ENCODE measurements at regions not wholly inside any gene's neighbourhood (a gene's known extent, or its start where the extent isn't known, plus 50 kb on each side); places are given as distances from the start of the nearest gene placed in this dataset.

- no peak for TF ChIP-seq CTCF (tag by site-specific recombination; IDR thresholded peaks at IDR 0.05)
- no peak for TF ChIP-seq ZBTB11 (tag by site-specific recombination; conservative IDR thresholded peaks at IDR 0.05; ENCODE audit: low read depth)
- no peak for TF ChIP-seq PBX3 (CRISPR knock-in tag; IDR thresholded peaks at IDR 0.05)
- no peak for TF ChIP-seq SP2 (tag by site-specific recombination; IDR thresholded peaks at IDR 0.05)
- TF ChIP-seq ZNF529 (tag by site-specific recombination; IDR thresholded peaks at IDR 0.05; ENCODE audit: insufficient replicate concordance): no peak
Measured at GRCh38 chr2:238731961-238732360, 115.9 kb upstream of the TWIST2 start.
